OCI-LY7 (cell line): ENCODE measurements at regions not wholly inside any gene's neighbourhood (a gene's known extent, or its start where the extent isn't known, plus 50 kb on each side); places are given as distances from the start of the nearest gene placed in this dataset.

ENCODE experiments used
- BruUV-seq: library from RNA; stranded (reverse); fragments of 400-500 nt; replicated peaks from 2 replicates; lab custom pipeline; 2021; lab: Mats Ljungman, UMichigan
- CTCF ChIA-PET: fragments of 300-600 bp; sonication (Branson Sonifier 250); formaldehyde crosslinking; loops from one replicate; lab custom pipeline; 2022; ENCODE audit warnings: antibody characterized with exemption; ENCODE audit not compliant: unreplicated experiment; lab: Charles Lee
- POLR2A ChIA-PET: fragments of 300-600 bp; sonication (Branson Sonifier 250); formaldehyde crosslinking; loops from one replicate; lab custom pipeline; 2022; ENCODE audit warnings: antibody characterized with exemption; lab: Charles Lee
- DNase-seq: peaks from one replicate; pipeline ENCODE4 v3.0.0-alpha.2; 2015; ENCODE audit warnings: low spot score
- H2AFZ ChIP-seq: fragments of 200-600 bp; sonication (generic), shearing (Covaris generic); 2 replicates; pipeline ENCODE4 v1.6.1; 2014; ENCODE audit warnings: mild to moderate bottlenecking, antibody characterized with exemption, low read length, moderate library complexity
- H3K27ac ChIP-seq: fragments of 200-600 bp; sonication (generic); 2 replicates; pipeline ENCODE4 v1.5.1; 2014; ENCODE audit warnings: mixed run types, low read depth, mild to moderate bottlenecking, moderate library complexity, low read length, inconsistent platforms; ENCODE audit not compliant: poor library complexity, severe bottlenecking
- H3K36me3 ChIP-seq: fragments of 200-600 bp; sonication (generic); 2 replicates; pipeline ENCODE4 v1.6.1; 2014; ENCODE audit warnings: mild to moderate bottlenecking, antibody characterized with exemption, low read length, moderate library complexity, mixed read lengths; ENCODE audit not compliant: insufficient read depth
- H3K4me1 ChIP-seq: fragments of 200-600 bp; sonication (generic); 2 replicates; pipeline ENCODE4 v1.5.1; 2014; ENCODE audit warnings: mild to moderate bottlenecking, low read length; ENCODE audit not compliant: insufficient read depth, poor library complexity, severe bottlenecking
- H3K4me2 ChIP-seq: fragments of 200-600 bp; sonication (generic); 2 replicates; pipeline ENCODE4 v1.6.1; 2014; ENCODE audit warnings: mild to moderate bottlenecking, low read length
- H3K4me3 ChIP-seq: fragments of 200-600 bp; sonication (generic); 2 replicates; pipeline ENCODE4 v1.5.1; 2014; ENCODE audit warnings: mild to moderate bottlenecking, low read depth, low read length; ENCODE audit not compliant: poor library complexity, severe bottlenecking
- H3K79me2 ChIP-seq: fragments of 200-600 bp; sonication (generic); 2 replicates; pipeline ENCODE4 v1.6.1; 2016; ENCODE audit warnings: low read depth, mild to moderate bottlenecking, low read length, moderate library complexity, mixed read lengths; ENCODE audit not compliant: insufficient read depth
- H3K9me2 ChIP-seq: fragments of 200-600 bp; sonication (generic); 2 replicates; pipeline ENCODE4 v1.6.1; 2016; ENCODE audit warnings: mild to moderate bottlenecking, low read length, mixed read lengths; ENCODE audit not compliant: insufficient read depth
- H3K9me3 ChIP-seq: fragments of 200-600 bp; sonication (generic); 2 replicates; pipeline ENCODE4 v1.6.1; 2014; ENCODE audit warnings: mild to moderate bottlenecking, mixed run types, low read length, mixed read lengths
- H4K20me1 ChIP-seq: fragments of 200-600 bp; sonication (generic); 2 replicates; pipeline ENCODE4 v1.6.1; 2014; ENCODE audit warnings: mild to moderate bottlenecking, antibody characterized with exemption, low read length, moderate library complexity, mixed read lengths; ENCODE audit not compliant: insufficient read depth
- CTCF ChIP-seq: fragments of 200-600 bp; sonication (generic); conservative IDR thresholded peaks from 2 replicates; pipeline ENCODE4 v1.5.1; 2014; ENCODE audit warnings: mild to moderate bottlenecking, antibody characterized with exemption, low read length, moderate library complexity, mixed read lengths
- EZH2phosphoT487 ChIP-seq: fragments of 200-600 bp; sonication (generic); IDR thresholded peaks from 2 replicates; pipeline ENCODE4 v1.6.1; 2018; ENCODE audit warnings: low read depth, borderline replicate concordance, mild to moderate bottlenecking, mixed run types, antibody characterized with exemption, low read length, moderate library complexity, mixed read lengths
- intact Hi-C: fragments of 100-400 bp; cut with micrococcal nuclease; formaldehyde crosslinking; loops from one replicate; pipeline ENCODE4 v1.10.0; 2022; ENCODE audit not compliant: unreplicated experiment

GRCh38 chr11:115682101-115682500 is 177.9 kb upstream of the CADM1 start:
- ChIA-PET POLR2A (no interaction called here), CTCF (no interaction called here)
- Histone ChIP-seq H3K79me2 (no peaks in the 10 kb centered on the region), H3K9me3 (no peaks in the 10 kb centered on the region), H2AFZ (no peak overlapping the region), H3K9me2 (no peaks in the 10 kb centered on the region), H3K27ac (no peak overlapping the region), H3K4me2 (no peak overlapping the region), H3K4me3 (no peak overlapping the region), H3K4me1 (no peaks in the 10 kb centered on the region), H4K20me1 (no peaks in the 10 kb centered on the region), H3K36me3 (no peaks in the 10 kb centered on the region)
- BruUV-seq, result no TSS peak
- no peak for TF ChIP-seq EZH2phosphoT487
- no peak for TF ChIP-seq CTCF
- no peak for DNase-seq
- intact Hi-C loops, result no loop called here

- no TSS peak for BruUV-seq
- Histone ChIP-seq H3K79me2 (no peaks in the 10 kb centered on the region), H4K20me1 (no peaks in the 10 kb centered on the region), H3K4me1 (no peaks in the 10 kb centered on the region), H3K9me2 (no peaks in the 10 kb centered on the region), H3K4me3 (no peak overlapping the region), H2AFZ (no peak overlapping the region), H3K4me2 (no peak overlapping the region), H3K9me3 (no peaks in the 10 kb centered on the region), H3K27ac (no peak overlapping the region), H3K36me3 (no peaks in the 10 kb centered on the region)
- POLR2A ChIA-PET, result interaction anchor here (0.6 kb wide), 1 partner anchor 473 kb away, joined by 5 read pairs; no protein-coding TSS in a partner anchor
- no peak for DNase-seq
- TF ChIP-seq CTCF (no peak), EZH2phosphoT487 (no peak)
- CTCF ChIA-PET, result no interaction called here
- intact Hi-C loops, result no loop called here
Observed at GRCh38 chr11:115679945-115680344, 175.7 kb upstream of the CADM1 start.

- Histone ChIP-seq H3K27ac (no peak overlapping the region), H3K9me2 (no peaks in the 10 kb centered on the region), H3K4me2 (no peak overlapping the region), H3K4me3 (no peak overlapping the region), H2AFZ (no peak overlapping the region), H4K20me1 (no peaks in the 10 kb centered on the region), H3K36me3 (no peaks in the 10 kb centered on the region), H3K4me1 (no peaks in the 10 kb centered on the region), H3K79me2 (no peaks in the 10 kb centered on the region), H3K9me3 (no peaks in the 10 kb centered on the region)
- no peak for TF ChIP-seq EZH2phosphoT487
- TF ChIP-seq CTCF, result no peak
- no TSS peak for BruUV-seq
- DNase-seq, result no peak
- ChIA-PET CTCF (no interaction called here), POLR2A (no interaction called here)
- intact Hi-C loops, result no loop called here
Observed at GRCh38 chr11:115678942-115679341, 174.7 kb upstream of the CADM1 start.
